ENCODE measurements at regions not wholly inside any gene's neighbourhood (a gene's known extent, or its start where the extent isn't known, plus 50 kb on each side); places are given as distances from the start of the nearest gene placed in this dataset.
A peak's percentile ranks its signal among the peaks of the same experiment; 100 is the strongest.

- DNase-seq = peak; percentile 42 to 79
- Histone ChIP-seq H3K27ac (no peak overlapping the region), H3K27me3 (peaks cover 0 to 16% (median 0%) of the 10 kb centered on the region in 3 donors), H3K4me1 (peaks cover 0 to 6% (median 0%) of the 10 kb centered on the region in 4 donors), H3K4me3 (no peak overlapping the region), H3K9me3 (no peaks in the 10 kb centered on the region), H3K36me3 (no peaks in the 10 kb centered on the region)
- 2% methylated on average over 3 of the region's 3 CpGs for WGBS, 5 donors
- intact Hi-C loops (cut with DNase I; ENCODE audit: low total_unique reads) = no loop called here
- TF ChIP-seq EP300 (IDR thresholded peaks at IDR 0.05) = no peak
- no peak for TF ChIP-seq POLR2A (IDR thresholded peaks at IDR 0.05)
- no peak for TF ChIP-seq POLR2AphosphoS5 (IDR thresholded peaks at IDR 0.05)
- TF ChIP-seq CTCF (IDR thresholded peaks at IDR 0.05) = peak in 5 of 7 experiments; percentile 38 to 81 (median 68)
These were observed 117.1 kb upstream of the EEF1E1 start for GRCh38 chr6:8219352-8219943.

- DNase-seq = no peak
- no peak for TF ChIP-seq POLR2A (IDR thresholded peaks at IDR 0.05)
- Histone ChIP-seq H3K27me3 (peaks cover 0 to 16% (median 0%) of the 10 kb centered on the region in 3 donors), H3K27ac (no peak overlapping the region), H3K4me1 (peaks cover 0 to 6% (median 0%) of the 10 kb centered on the region in 4 donors), H3K9me3 (no peaks in the 10 kb centered on the region), H3K36me3 (no peaks in the 10 kb centered on the region), H3K4me3 (no peak overlapping the region)
- intact Hi-C loops (cut with DNase I; ENCODE audit: low total_unique reads) = no loop called here
- WGBS, 5 donors = 45 to 49% (median 47%) methylated on average over 5 of the region's 5 CpGs
These were observed 116.5 kb upstream of the EEF1E1 start for GRCh38 chr6:8218861-8219260.

GRCh38 chr6:8215631-8216030 lies 113.3 kb upstream of the EEF1E1 start:
- no peaks in the 10 kb centered on the region for H3K36me3 ChIP-seq
- H3K27ac ChIP-seq = no peak overlapping the region
- no peak for DNase-seq
- H3K4me1 ChIP-seq = peaks cover 0 to 6% (median 0%) of the 10 kb centered on the region in 4 donors
- peaks cover 0 to 12% (median 0%) of the 10 kb centered on the region in 3 donors for H3K27me3 ChIP-seq
- intact Hi-C loops (cut with DNase I; ENCODE audit: low total_unique reads) = no loop called here
- no peaks in the 10 kb centered on the region for H3K9me3 ChIP-seq
- H3K4me3 ChIP-seq = no peak overlapping the region
- WGBS, 5 donors = 42 to 64% (median 50%) methylated on average over 6 of the region's 6 CpGs
- TF ChIP-seq POLR2AphosphoS5 (IDR thresholded peaks at IDR 0.05) = no peak
- TF ChIP-seq EP300 (IDR thresholded peaks at IDR 0.05) = no peak
- TF ChIP-seq CTCF (IDR thresholded peaks at IDR 0.05) = no peak
- TF ChIP-seq POLR2A (IDR thresholded peaks at IDR 0.05) = no peak

- H3K36me3 ChIP-seq = no peaks in the 10 kb centered on the region
- H3K9me3 ChIP-seq = no peaks in the 10 kb centered on the region
- intact Hi-C loops (cut with DNase I; ENCODE audit: low total_unique reads) = no loop called here
- 80 to 88% (median 85%) methylated on average over 4 of the region's 4 CpGs for WGBS, 5 donors
- H3K27me3 ChIP-seq = peaks cover 0 to 12% (median 0%) of the 10 kb centered on the region in 3 donors
- no peak for DNase-seq
- H3K4me1 ChIP-seq = peaks cover 0 to 2% (median 0%) of the 10 kb centered on the region in 4 donors
- no peak overlapping the region for H3K27ac ChIP-seq
- no peak overlapping the region for H3K4me3 ChIP-seq
- TF ChIP-seq POLR2AphosphoS5 (IDR thresholded peaks at IDR 0.05) (no peak), EP300 (IDR thresholded peaks at IDR 0.05) (no peak), POLR2A (IDR thresholded peaks at IDR 0.05) (no peak), CTCF (IDR thresholded peaks at IDR 0.05) (no peak)
These were observed 111.6 kb upstream of the EEF1E1 start for GRCh38 chr6:8213995-8214394.

- no peak for DNase-seq
- WGBS, 5 donors = 79 to 93% (median 88%) methylated on average over 2 of the region's 2 CpGs
- no peak overlapping the region for H3K4me3 ChIP-seq
- H3K36me3 ChIP-seq = no peaks in the 10 kb centered on the region
- TF ChIP-seq POLR2A (IDR thresholded peaks at IDR 0.05) = no peak
- TF ChIP-seq CTCF (IDR thresholded peaks at IDR 0.05) = no peak
- no peak for TF ChIP-seq EP300 (IDR thresholded peaks at IDR 0.05)
- no peak for TF ChIP-seq POLR2AphosphoS5 (IDR thresholded peaks at IDR 0.05)
- H3K27me3 ChIP-seq = peaks cover 0 to 9% (median 0%) of the 10 kb centered on the region in 3 donors
- no peaks in the 10 kb centered on the region for H3K4me1 ChIP-seq
- intact Hi-C loops (cut with DNase I; ENCODE audit: low total_unique reads) = no loop called here
- no peaks in the 10 kb centered on the region for H3K9me3 ChIP-seq
- no peak overlapping the region for H3K27ac ChIP-seq
These were observed 110.5 kb upstream of the EEF1E1 start for GRCh38 chr6:8212720-8213434.
